Stromal cell of bone marrow (primary cell): ENCODE measurements at regions not wholly inside any gene's neighbourhood (a gene's known extent, or its start where the extent isn't known, plus 50 kb on each side); places are given as distances from the start of the nearest gene placed in this dataset.
"Not testable (repeated sequence)": the region's sequence is repeated elsewhere in the genome, so short reads cannot be mapped to it uniquely, and the experiment has no call there.

Source experiments
- DNase-seq: peaks from one replicate; pipeline ENCODE4 v3.0.0-alpha.2; 2012; ENCODE audit warnings: low read depth

GRCh38 chr6:120357447-120357846 is 976.8 kb downstream of the TBC1D32 start:
- DNase-seq, result no peak

- DNase-seq, result peak; percentile 2
Measured at GRCh38 chr6:120355822-120356221, 978.5 kb downstream of the TBC1D32 start.

GRCh38 chr6:120354452-120355098 is 979.7 kb downstream of the TBC1D32 start:
- no peak for DNase-seq

GRCh38 chr6:120352491-120352890 is 981.8 kb downstream of the TBC1D32 start:
- DNase-seq, result no peak

- no peak for DNase-seq
Measured at GRCh38 chr6:120348926-120349325, 985.4 kb downstream of the TBC1D32 start.

DNA sequence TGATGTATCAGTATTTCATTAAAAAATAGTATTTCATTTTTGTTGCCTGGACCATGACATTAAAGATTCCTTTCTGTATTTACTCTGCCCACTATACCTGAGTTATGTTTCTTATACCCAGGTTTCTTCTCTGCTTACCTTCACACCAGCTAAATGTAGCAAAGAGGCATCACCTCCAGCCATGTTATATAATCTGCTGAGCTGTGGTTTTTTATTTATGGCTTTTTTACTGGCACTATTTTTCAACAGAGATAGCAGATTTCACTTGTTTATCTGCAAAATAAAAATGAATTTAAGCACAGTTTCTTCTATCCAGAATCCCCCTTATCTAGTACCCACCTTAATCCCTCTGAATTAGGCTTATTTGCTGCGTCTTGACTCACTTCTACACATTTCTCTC is 979.0 kb upstream of the MAN1A1 start:
- no peak for DNase-seq

GRCh38 chr6:120320481-120321162 is 971.1 kb upstream of the MAN1A1 start:
- DNase-seq, result no peak

- no peak for DNase-seq
Measured at GRCh38 chr6:120304223-120304622, 954.7 kb upstream of the MAN1A1 start.

DNA sequence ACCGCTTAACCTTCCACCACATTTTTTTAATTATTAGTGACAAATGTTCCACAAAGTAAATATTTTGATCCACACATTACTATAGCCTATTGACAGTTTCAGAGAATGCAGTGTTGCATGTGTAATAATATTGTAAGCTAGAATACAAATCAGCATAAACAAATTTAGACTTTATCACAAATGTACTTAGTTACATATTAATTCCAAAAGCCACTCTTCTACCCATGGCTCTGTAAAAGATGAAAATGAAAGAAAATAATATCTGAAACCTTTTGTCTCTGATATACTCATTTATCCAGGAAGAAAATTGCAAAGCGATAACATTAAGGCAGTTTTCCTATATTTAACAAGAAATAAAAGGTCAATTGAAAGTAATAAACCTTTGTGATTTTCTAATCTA is 954.0 kb upstream of the MAN1A1 start:
- no peak for DNase-seq

DNA sequence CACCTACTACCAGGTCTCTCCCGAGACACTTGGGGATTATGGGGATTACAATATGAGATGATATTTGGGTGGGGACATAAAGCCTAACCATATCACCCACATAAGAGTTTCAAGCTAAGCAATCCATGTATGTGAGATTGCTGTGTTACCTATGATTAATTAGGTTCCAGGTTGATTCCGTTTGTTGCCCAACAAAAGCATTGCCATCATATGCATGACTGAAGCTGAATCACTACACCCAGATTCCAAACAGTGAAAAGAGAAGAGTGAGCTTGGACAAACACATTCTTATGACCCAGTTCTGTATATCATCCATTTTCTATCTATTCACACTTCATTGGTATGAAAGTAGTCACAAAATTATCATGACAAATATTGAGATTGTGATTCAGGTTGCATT is 952.5 kb upstream of the MAN1A1 start:
- no peak for DNase-seq

GRCh38 chr6:120290964-120291363 is 941.4 kb upstream of the MAN1A1 start:
- DNase-seq, result no peak

GRCh38 chr6:120282005-120282404 is 932.4 kb upstream of the MAN1A1 start:
- DNase-seq, result no peak

DNA sequence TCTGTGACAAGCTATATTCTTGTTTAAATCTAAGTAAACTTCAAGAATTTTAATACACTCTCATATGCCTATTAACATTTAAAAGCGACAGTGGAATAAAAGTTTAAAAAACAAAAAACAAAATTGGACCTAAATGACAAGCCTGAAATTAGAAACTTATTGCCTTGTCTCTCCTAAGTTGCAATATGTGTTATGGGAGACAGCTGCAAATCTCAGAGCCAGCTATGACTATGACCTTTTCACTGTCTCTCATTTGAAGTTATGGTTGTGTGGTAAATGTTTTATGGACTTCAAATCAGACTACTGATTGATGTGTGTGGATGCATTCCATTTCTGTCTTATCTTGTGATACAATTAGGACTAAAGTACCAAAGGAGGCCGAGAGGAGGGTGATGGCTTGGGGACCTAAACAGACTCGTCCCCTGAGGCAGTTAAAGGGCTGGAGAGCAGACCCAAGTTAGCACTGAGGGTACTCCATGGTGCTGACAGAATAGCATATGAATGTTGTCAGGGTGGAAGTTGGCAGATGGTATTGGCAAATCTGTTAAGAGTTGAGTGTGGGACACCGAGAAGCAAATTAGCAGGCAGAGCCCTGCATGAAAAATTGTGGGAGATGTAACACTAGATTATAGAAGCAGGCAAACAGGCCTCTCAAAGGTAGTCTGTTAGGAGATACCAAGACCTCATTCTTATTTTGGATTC is 930.1 kb upstream of the MAN1A1 start:
- DNase-seq, result no peak

DNA sequence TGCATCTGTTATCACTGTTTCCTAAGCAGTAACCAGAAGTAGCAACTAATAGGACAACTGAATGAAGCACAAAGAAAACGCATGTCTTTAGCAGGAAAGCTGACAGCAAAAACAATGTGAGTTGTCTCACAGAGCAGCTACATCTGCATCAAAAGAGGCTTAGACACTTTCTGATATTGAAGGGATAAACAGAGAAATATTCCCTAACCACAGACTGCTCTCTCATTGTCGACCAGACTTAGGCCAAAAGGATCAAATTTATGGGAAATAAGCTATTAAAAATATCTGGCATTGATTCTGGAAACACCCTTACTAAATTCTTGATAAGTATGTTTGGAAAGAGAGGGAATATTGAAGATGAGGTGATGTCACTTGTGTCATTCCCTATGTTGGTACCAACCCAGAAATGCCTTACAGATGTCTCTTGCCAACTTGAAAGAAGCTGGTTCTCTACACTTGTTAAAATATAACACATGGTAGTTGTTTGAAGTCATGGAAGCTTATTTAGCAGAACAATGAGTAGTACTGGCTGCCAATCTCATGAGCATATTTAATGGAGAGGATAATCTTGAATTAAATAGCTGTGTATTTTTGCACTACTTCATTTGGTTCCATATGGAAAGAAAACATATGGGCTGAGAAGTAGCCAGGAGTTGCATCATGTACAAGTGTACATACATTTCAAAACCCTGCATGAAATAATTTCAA is 929.3 kb upstream of the MAN1A1 start:
- no peak for DNase-seq

- DNase-seq, result no peak
Measured at GRCh38 chr6:120274547-120274946, 925.0 kb upstream of the MAN1A1 start.

- DNase-seq, result no peak
Measured at GRCh38 chr6:120273411-120273810, 923.9 kb upstream of the MAN1A1 start.

DNA sequence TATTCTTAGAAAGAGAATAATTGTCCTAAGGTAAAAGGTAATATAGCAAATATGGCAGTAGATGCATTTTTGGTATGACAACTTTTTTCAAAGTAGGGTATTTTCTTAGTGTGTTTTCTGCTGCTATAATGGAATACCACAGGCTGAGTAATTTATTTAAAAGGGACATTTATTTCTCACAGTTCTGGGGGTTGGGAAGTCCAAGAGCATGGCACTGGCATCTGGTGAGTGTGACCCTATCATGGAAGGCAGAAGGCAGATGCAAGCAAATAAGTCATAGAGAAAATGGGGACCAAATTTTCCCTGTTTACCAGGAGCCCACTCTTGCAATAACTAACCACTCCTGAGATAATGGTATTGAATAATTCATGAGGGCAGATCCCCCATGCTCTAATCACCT is 922.5 kb upstream of the MAN1A1 start:
- no peak for DNase-seq

DNA sequence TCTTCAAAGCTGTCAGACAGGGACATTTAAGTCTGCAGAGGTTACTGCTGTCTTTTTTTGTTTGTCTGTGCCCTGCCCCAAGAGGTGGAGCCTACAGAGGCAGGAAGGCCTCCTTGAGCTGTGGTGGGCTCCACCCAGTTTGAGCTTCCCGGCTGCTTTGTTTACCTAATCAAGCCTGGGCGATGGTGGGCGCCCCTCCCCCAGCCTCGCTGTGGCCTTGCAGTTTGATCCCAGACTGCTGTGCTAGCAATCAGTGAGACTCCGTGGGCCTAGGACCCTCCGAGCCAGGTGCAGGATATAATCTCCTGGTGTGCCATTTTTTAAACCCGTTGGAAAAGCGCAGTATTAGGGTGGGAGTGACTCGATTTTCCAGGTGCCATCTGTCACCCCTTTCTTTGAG is 918.7 kb upstream of the MAN1A1 start:
- DNase-seq, result not testable (repeated sequence)

- no peak for DNase-seq
Measured at GRCh38 chr6:120262354-120262753, 912.8 kb upstream of the MAN1A1 start.

GRCh38 chr6:120260636-120261035 is 911.1 kb upstream of the MAN1A1 start:
- no peak for DNase-seq

GRCh38 chr6:120254651-120255050 is 905.1 kb upstream of the MAN1A1 start:
- DNase-seq, result no peak

- DNase-seq, result no peak
Measured at GRCh38 chr6:120248451-120248850, 898.9 kb upstream of the MAN1A1 start.

- no peak for DNase-seq
Measured at GRCh38 chr6:120237221-120237620, 887.7 kb upstream of the MAN1A1 start.
